ENCODE measurements at regions not wholly inside any gene's neighbourhood (a gene's known extent, or its start where the extent isn't known, plus 50 kb on each side); places are given as distances from the start of the nearest gene placed in this dataset.

- TF ChIP-seq CTCF (IDR thresholded peaks at IDR 0.05; ENCODE audit: borderline replicate concordance, extremely low read depth, low read length, poor library complexity, severe bottlenecking) (no peak), EZH2 (IDR thresholded peaks at IDR 0.05; ENCODE audit: borderline replicate concordance, low read depth, low read length, severe bottlenecking) (no peak)
Measured at GRCh38 chrX:459611-460010, 72.9 kb upstream of the PPP2R3B start.
